GM12872 (cell line): ENCODE measurements at regions not wholly inside any gene's neighbourhood (a gene's known extent, or its start where the extent isn't known, plus 50 kb on each side); places are given as distances from the start of the nearest gene placed in this dataset.

ENCODE experiments used
- CTCF ChIP-seq: IDR thresholded peaks from 3 replicates; pipeline ENCODE4 v1.5.1; 2011; ENCODE audit warnings: low read depth, mild to moderate bottlenecking, low read length, moderate library complexity; ENCODE audit not compliant: insufficient read depth

GRCh38 chr18:75531212-75531850 lies 103.8 kb upstream of the SMIM21 start:
- no peak for TF ChIP-seq CTCF

GRCh38 chr18:75530566-75531211 lies 103.2 kb upstream of the SMIM21 start:
- no peak for TF ChIP-seq CTCF

GRCh38 chr18:75530118-75530517 lies 102.6 kb upstream of the SMIM21 start:
- no peak for TF ChIP-seq CTCF

- no peak for TF ChIP-seq CTCF
These were observed 101.9 kb upstream of the SMIM21 start for GRCh38 chr18:75529394-75529793.

GRCh38 chr18:75527848-75528685 lies 100.6 kb upstream of the SMIM21 start:
- no peak for TF ChIP-seq CTCF

GRCh38 chr18:75526038-75526437 lies 98.5 kb upstream of the SMIM21 start:
- no peak for TF ChIP-seq CTCF

- TF ChIP-seq CTCF, result no peak
These were observed 97.8 kb upstream of the SMIM21 start for GRCh38 chr18:75525331-75525730.
